ENCODE measurements at regions not wholly inside any gene's neighbourhood (a gene's known extent, or its start where the extent isn't known, plus 50 kb on each side); places are given as distances from the start of the nearest gene placed in this dataset.

DNA sequence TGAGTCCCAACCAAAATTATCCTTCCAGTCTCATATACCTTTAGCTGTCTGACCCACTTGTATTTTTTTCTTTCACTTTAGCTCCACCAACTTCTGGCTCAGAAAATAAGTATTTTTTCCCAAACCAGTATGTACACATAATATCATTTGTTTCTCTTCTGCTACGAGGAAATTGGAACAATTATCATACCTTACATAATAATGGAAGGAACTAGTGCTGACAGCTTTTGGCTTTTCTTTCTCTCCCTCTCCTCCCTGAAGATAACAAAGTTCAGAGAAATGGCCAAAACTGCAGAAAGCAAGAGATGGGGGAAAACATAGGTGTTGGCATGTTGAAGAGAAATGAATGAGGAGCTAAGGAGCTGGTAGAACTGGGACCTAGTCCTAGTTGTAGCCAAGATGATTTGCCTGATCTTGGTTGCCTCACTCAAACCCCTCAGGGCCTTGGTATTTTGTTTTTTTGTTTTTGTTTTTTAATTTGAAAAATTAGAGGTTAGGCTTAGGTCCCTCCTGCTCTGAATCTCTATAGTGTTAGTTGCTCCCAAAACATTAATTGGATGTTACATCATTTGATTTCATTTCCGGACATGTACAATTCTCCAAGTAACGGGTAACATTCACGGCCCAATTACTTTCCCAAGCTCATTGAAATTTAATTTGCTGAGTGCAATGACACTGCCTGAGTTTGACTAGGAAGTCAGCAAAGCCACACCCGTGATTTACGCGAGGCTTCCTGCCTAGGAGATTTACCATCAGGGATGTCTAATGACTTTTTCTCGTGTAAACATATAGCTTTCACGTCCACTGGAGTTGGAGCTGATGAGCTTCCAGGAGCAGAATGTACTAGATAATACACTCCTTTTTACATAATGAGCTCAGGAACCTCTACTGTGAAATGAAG lies 291.6 kb downstream of the TLE1 start:
- Histone ChIP-seq H3K27ac (no peak overlapping the region), H3K4me3 (no peak overlapping the region), H3K27me3 (no peaks in the 10 kb centered on the region), H3K9me3 (no peaks in the 10 kb centered on the region), H3K36me3 (replicated peaks in 1 of 2; ENCODE audit: insufficient read depth in 1 of 2, low read depth in 2 of 2) (no peaks in the 10 kb centered on the region), H3K4me1 (no peaks in the 10 kb centered on the region)
- 64 to 80% methylated on average over 9 of the region's 9 CpGs for WGBS, 2 donors
- intact Hi-C loops (cut with DNase I): no loop called here
- DNase-seq (no peak), ATAC-seq (no peak)
- no peak for TF ChIP-seq POLR2A (IDR thresholded peaks at IDR 0.05)
- TF ChIP-seq, protein P1, sequence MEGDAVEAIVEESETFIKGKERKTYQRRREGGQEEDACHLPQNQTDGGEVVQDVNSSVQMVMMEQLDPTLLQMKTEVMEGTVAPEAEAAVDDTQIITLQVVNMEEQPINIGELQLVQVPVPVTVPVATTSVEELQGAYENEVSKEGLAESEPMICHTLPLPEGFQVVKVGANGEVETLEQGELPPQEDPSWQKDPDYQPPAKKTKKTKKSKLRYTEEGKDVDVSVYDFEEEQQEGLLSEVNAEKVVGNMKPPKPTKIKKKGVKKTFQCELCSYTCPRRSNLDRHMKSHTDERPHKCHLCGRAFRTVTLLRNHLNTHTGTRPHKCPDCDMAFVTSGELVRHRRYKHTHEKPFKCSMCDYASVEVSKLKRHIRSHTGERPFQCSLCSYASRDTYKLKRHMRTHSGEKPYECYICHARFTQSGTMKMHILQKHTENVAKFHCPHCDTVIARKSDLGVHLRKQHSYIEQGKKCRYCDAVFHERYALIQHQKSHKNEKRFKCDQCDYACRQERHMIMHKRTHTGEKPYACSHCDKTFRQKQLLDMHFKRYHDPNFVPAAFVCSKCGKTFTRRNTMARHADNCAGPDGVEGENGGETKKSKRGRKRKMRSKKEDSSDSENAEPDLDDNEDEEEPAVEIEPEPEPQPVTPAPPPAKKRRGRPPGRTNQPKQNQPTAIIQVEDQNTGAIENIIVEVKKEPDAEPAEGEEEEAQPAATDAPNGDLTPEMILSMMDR (IDR thresholded peaks at IDR 0.05): no peak

DNA sequence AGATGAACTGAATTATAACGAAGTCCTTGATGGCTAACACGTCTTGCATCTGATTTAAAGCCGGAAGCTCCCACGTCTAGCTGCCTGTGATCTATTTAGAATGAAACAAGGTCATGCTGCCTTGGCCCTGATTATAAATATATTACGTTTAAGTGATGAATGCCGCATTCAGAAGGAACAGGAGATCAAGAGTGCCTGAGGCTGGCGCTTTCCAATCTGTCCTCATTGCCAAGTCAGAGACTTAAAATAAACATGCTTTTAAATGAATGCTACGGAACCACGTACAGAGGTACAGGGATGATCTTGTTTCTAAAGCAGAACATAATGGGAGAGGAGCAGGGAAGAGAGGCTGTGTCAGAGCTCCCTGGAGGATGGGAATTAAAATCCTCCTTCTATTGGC lies 292.8 kb downstream of the TLE1 start:
- Histone ChIP-seq H3K4me1 (no peaks in the 10 kb centered on the region), H3K9me3 (no peaks in the 10 kb centered on the region), H3K36me3 (replicated peaks in 1 of 2; ENCODE audit: insufficient read depth in 1 of 2, low read depth in 2 of 2) (no peaks in the 10 kb centered on the region), H3K27me3 (no peaks in the 10 kb centered on the region), H3K27ac (no peak overlapping the region), H3K4me3 (no peak overlapping the region)
- no peak for ATAC-seq
- whole genome bisulfite sequencing, 2 donors: 35 to 46% methylated on average over 9 of the region's 9 CpGs
- intact Hi-C loops (cut with DNase I): no loop called here
- TF ChIP-seq POLR2A (IDR thresholded peaks at IDR 0.05): no peak
- TF ChIP-seq, protein P1 (IDR thresholded peaks at IDR 0.05): no peak
- no peak for DNase-seq

DNA sequence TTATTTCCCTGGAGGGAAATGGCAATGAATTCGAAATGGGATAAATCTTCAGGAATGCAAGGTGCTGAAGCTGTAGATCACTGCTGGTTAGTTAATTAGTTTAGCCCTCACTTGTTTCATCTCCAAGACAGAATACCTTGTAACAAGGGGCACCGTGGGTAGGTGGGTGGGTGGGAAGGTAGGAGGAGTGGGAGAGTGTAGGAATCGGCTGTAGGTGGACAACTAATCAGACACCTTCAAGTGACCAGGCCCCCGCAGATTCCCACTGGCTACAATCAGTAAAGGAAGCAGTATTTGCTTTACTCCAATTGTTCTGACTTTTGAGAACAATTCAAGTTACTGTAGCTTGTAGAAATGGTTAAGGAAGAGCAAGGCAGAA lies 293.7 kb downstream of the TLE1 start:
- H3K36me3 ChIP-seq (replicated peaks in 1 of 2; ENCODE audit: insufficient read depth in 1 of 2, low read depth in 2 of 2): no peaks in the 10 kb centered on the region
- no peaks in the 10 kb centered on the region for H3K4me1 ChIP-seq
- H3K4me3 ChIP-seq: no peak overlapping the region
- DNase-seq (no peak), ATAC-seq (no peak)
- no peak overlapping the region for H3K27ac ChIP-seq
- intact Hi-C loops (cut with DNase I): no loop called here
- TF ChIP-seq, protein P1 (IDR thresholded peaks at IDR 0.05): no peak
- no peak for TF ChIP-seq POLR2A (IDR thresholded peaks at IDR 0.05)
- H3K9me3 ChIP-seq: no peaks in the 10 kb centered on the region
- H3K27me3 ChIP-seq: no peaks in the 10 kb centered on the region
- 52 to 60% methylated on average over 4 of the region's 4 CpGs for WGBS, 2 donors

DNA sequence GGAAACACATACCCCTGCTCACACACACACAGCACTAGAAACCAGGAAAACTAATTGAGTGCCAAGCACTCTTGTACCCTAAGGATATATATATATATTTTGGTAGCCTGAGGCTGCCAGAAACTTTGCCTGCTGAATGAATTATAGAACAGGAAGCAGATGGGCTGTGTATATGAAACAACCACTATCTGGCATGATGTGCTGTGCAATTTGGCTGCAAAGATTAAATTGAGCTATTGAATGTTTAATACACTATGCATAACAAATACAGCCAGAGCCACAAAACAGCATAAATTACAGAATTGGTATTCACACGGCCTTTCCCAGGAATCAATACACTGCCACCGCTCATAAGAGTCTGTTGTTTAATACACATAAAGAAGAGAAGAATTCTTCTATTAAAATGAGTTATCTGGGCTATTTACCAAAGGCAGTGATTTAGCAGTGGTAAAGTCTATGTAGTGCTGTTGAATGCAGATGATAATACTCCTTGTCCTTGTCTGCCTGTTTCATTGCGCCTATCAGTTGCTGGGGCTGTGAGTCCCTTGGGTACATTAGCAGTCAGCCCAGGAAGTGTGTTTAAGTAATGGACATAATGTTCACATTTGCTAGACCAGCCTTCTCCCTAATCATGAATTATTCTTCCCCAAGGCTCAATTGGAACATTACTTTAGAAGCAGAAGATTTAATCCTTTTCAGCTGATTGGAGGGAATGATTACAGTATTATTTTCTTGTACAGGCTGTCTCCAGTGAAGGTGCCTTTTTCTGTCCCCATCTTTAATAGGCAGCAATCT lies 294.3 kb downstream of the TLE1 start:
- H3K27ac ChIP-seq: no peak overlapping the region
- H3K4me1 ChIP-seq: no peaks in the 10 kb centered on the region
- H3K27me3 ChIP-seq: no peaks in the 10 kb centered on the region
- 50 to 60% methylated on average over 3 of the region's 3 CpGs for WGBS, 2 donors
- intact Hi-C loops (cut with DNase I): no loop called here
- no peaks in the 10 kb centered on the region for H3K9me3 ChIP-seq
- ATAC-seq (no peak), DNase-seq (no peak)
- TF ChIP-seq, protein P1 (IDR thresholded peaks at IDR 0.05): no peak
- TF ChIP-seq POLR2A (IDR thresholded peaks at IDR 0.05): no peak
- no peaks in the 10 kb centered on the region for H3K36me3 ChIP-seq (replicated peaks in 1 of 2; ENCODE audit: insufficient read depth in 1 of 2, low read depth in 2 of 2)
- H3K4me3 ChIP-seq: no peak overlapping the region

Measured in body of pancreas (tissue), 4 donors.